Upper lobe of left lung (tissue), 6 donors: ENCODE measurements at regions not wholly inside any gene's neighbourhood (a gene's known extent, or its start where the extent isn't known, plus 50 kb on each side); places are given as distances from the start of the nearest gene placed in this dataset.

ENCODE experiments used
- ATAC-seq, 2 donors: fragments of 200-7000 bp; cut with Tn5 transposase; one replicate each; pipeline ENCODE4 v1.9.1; 2022; ENCODE audit warnings: mild to moderate bottlenecking in 2 of 2, moderate library complexity in 2 of 2; ENCODE audit not compliant: low FRiP score in 2 of 2
- DNase-seq, 2 donors: peaks; one replicate each; pipeline ENCODE4 v3.0.0-alpha.2; 2019 to 2020
- H3K27ac ChIP-seq, 4 donors: fragments of 200-600 bp; sonication (generic); one replicate each; pipeline ENCODE4 v1.5.1; 2016 to 2019
- H3K27me3 ChIP-seq, 4 donors: fragments of 200-600 bp; sonication (generic); one replicate each; pipeline ENCODE4 v1.5.1; 2017 to 2019
- H3K36me3 ChIP-seq, 4 donors: fragments of 200-600 bp; sonication (generic); one replicate each; pipeline ENCODE4 v1.5.1; 2016 to 2019
- H3K4me1 ChIP-seq, 4 donors: fragments of 200-600 bp; sonication (generic); one replicate each; pipeline ENCODE4 v1.5.1; 2018 to 2019
- H3K4me3 ChIP-seq, 4 donors: fragments of 200-600 bp; sonication (generic); one replicate each; pipeline ENCODE4 v1.5.1; 2017 to 2019; ENCODE audit warnings: mild to moderate bottlenecking in 2 of 4, moderate library complexity in 1 of 4
- H3K9me3 ChIP-seq, 4 donors: fragments of 200-600 bp; sonication (generic); one replicate each; pipeline ENCODE4 v1.5.1; 2018 to 2019
- CTCF ChIP-seq, 6 experiments: fragments of 450-650 bp in 4 of 6; fragments of 200-600 bp in 2 of 6; sonication (generic) in 2 of 6; IDR thresholded peaks; one replicate each; pipeline ENCODE4 v1.5.1; 2016 to 2019; ENCODE audit warnings: antibody characterized with exemption in 6 of 6
- EP300 ChIP-seq, 4 donors: sonication (generic); formaldehyde crosslinking; IDR thresholded peaks; one replicate each; pipeline ENCODE4 v1.5.1; 2017; ENCODE audit warnings: antibody characterized with exemption in 4 of 4, control low read depth in 2 of 4
- POLR2A ChIP-seq, 4 donors: fragments of 450-650 bp; IDR thresholded peaks; one replicate each; pipeline ENCODE4 v1.5.1; 2016 to 2017; ENCODE audit warnings: antibody characterized with exemption in 4 of 4, mild to moderate bottlenecking in 2 of 4
- POLR2AphosphoS5 ChIP-seq, 2 donors: sonication (generic); formaldehyde crosslinking; IDR thresholded peaks; one replicate each; pipeline ENCODE4 v1.5.1; 2017; ENCODE audit warnings: antibody characterized with exemption in 2 of 2
- WGBS, 2 donors: methylation state at CpG; one replicate each; pipeline ENCODE4 v1.1.5; 2017 to 2018; 5-methylcytosine and 5-hydroxymethylcytosine counted together
- donor health status: DM: no; HTN: no; CAD: no; lungs with moderate emphysema.
- donor health status: DM: no; HTN: yes; CAD: no; lungs with severe emphysema.

GRCh38 chr1:201706109-201706508, 122.8 kb upstream of the IPO9 start:
- no peak for DNase-seq
- H3K4me1 ChIP-seq: peaks cover 14 to 23% (median 20%) of the 10 kb centered on the region in 4 donors
- H3K27ac ChIP-seq: no peak overlapping the region
- TF ChIP-seq CTCF (IDR thresholded peaks at IDR 0.05) (no peak), POLR2A (IDR thresholded peaks at IDR 0.05) (no peak), EP300 (IDR thresholded peaks at IDR 0.05) (no peak), POLR2AphosphoS5 (IDR thresholded peaks at IDR 0.05) (no peak)
- H3K9me3 ChIP-seq: no peaks in the 10 kb centered on the region
- ATAC-seq: no peak
- H3K4me3 ChIP-seq: no peak overlapping the region
- no peaks in the 10 kb centered on the region for H3K36me3 ChIP-seq
- H3K27me3 ChIP-seq: no peaks in the 10 kb centered on the region
- 60 to 71% methylated on average over 1 of the region's 1 CpG for WGBS, 2 donors

GRCh38 chr1:201707027-201707426, 121.9 kb upstream of the IPO9 start:
- no peak overlapping the region for H3K27ac ChIP-seq
- WGBS, 2 donors: 82 to 94% methylated on average over 7 of the region's 7 CpGs
- TF ChIP-seq POLR2A (IDR thresholded peaks at IDR 0.05): no peak
- TF ChIP-seq CTCF (IDR thresholded peaks at IDR 0.05): no peak
- no peak for TF ChIP-seq POLR2AphosphoS5 (IDR thresholded peaks at IDR 0.05)
- TF ChIP-seq EP300 (IDR thresholded peaks at IDR 0.05): no peak

GRCh38 chr1:201707656-201708055, 121.3 kb upstream of the IPO9 start:
- Histone ChIP-seq H3K36me3 (no peaks in the 10 kb centered on the region), H3K4me3 (no peak overlapping the region), H3K27ac (no peak overlapping the region), H3K4me1 (peaks cover 29 to 38% (median 35%) of the 10 kb centered on the region in 4 donors), H3K9me3 (no peaks in the 10 kb centered on the region), H3K27me3 (no peaks in the 10 kb centered on the region)
- TF ChIP-seq POLR2A (IDR thresholded peaks at IDR 0.05) (no peak), CTCF (IDR thresholded peaks at IDR 0.05) (no peak), EP300 (IDR thresholded peaks at IDR 0.05) (no peak), POLR2AphosphoS5 (IDR thresholded peaks at IDR 0.05) (no peak)
- DNase-seq (no peak), ATAC-seq (no peak)
- 34 to 35% methylated on average over 2 of the region's 2 CpGs for WGBS, 2 donors

More at GRCh38 chr1:201707027-201707426, 121.9 kb upstream of the IPO9 start:
- no peak overlapping the region for H3K4me3 ChIP-seq
- no peaks in the 10 kb centered on the region for H3K9me3 ChIP-seq
- no peaks in the 10 kb centered on the region for H3K36me3 ChIP-seq
- H3K27me3 ChIP-seq: no peaks in the 10 kb centered on the region
- H3K4me1 ChIP-seq: peaks cover 22 to 32% (median 29%) of the 10 kb centered on the region in 4 donors
- DNase-seq (no peak), ATAC-seq (no peak)

- 54 to 61% methylated on average over 3 to 4 of the region's 4 CpGs for WGBS, 2 donors
- ATAC-seq: no peak
- TF ChIP-seq CTCF (IDR thresholded peaks at IDR 0.05) (no peak), POLR2AphosphoS5 (IDR thresholded peaks at IDR 0.05) (no peak), POLR2A (IDR thresholded peaks at IDR 0.05) (no peak), EP300 (IDR thresholded peaks at IDR 0.05) (no peak)
- no peak for DNase-seq
- Histone ChIP-seq H3K27ac (no peak overlapping the region), H3K9me3 (no peaks in the 10 kb centered on the region), H3K36me3 (no peaks in the 10 kb centered on the region), H3K27me3 (no peaks in the 10 kb centered on the region), H3K4me3 (no peak overlapping the region), H3K4me1 (peaks cover 33 to 41% (median 38%) of the 10 kb centered on the region in 4 donors)
Observed at GRCh38 chr1:201708085-201708512, 120.9 kb upstream of the IPO9 start.

GRCh38 chr1:201708691-201709090, 120.3 kb upstream of the IPO9 start:
- H3K27me3 ChIP-seq: no peaks in the 10 kb centered on the region
- no peak for ATAC-seq
- DNase-seq: no peak
- no peak for TF ChIP-seq POLR2AphosphoS5 (IDR thresholded peaks at IDR 0.05)
- TF ChIP-seq POLR2A (IDR thresholded peaks at IDR 0.05): no peak
- no peak for TF ChIP-seq CTCF (IDR thresholded peaks at IDR 0.05)
- TF ChIP-seq EP300 (IDR thresholded peaks at IDR 0.05): no peak
- peaks cover 37 to 41% (median 38%) of the 10 kb centered on the region in 4 donors for H3K4me1 ChIP-seq
- H3K27ac ChIP-seq: no peak overlapping the region
- no peaks in the 10 kb centered on the region for H3K9me3 ChIP-seq
- whole genome bisulfite sequencing, 2 donors: 94 to 99% methylated on average over 4 to 5 of the region's 5 CpGs
- H3K4me3 ChIP-seq: no peak overlapping the region
- H3K36me3 ChIP-seq: no peaks in the 10 kb centered on the region
